HG02571 (cell line): ENCODE measurements at regions not wholly inside any gene's neighbourhood (a gene's known extent, or its start where the extent isn't known, plus 50 kb on each side); places are given as distances from the start of the nearest gene placed in this dataset.

ENCODE experiments used
- ATAC-seq: cut with Tn5 transposase; IDR thresholded peaks from one replicate; pipeline ENCODE4 v1.9.1; 2021; ENCODE audit warnings: mild to moderate bottlenecking, moderate library complexity; ENCODE audit not compliant: unreplicated experiment

DNA sequence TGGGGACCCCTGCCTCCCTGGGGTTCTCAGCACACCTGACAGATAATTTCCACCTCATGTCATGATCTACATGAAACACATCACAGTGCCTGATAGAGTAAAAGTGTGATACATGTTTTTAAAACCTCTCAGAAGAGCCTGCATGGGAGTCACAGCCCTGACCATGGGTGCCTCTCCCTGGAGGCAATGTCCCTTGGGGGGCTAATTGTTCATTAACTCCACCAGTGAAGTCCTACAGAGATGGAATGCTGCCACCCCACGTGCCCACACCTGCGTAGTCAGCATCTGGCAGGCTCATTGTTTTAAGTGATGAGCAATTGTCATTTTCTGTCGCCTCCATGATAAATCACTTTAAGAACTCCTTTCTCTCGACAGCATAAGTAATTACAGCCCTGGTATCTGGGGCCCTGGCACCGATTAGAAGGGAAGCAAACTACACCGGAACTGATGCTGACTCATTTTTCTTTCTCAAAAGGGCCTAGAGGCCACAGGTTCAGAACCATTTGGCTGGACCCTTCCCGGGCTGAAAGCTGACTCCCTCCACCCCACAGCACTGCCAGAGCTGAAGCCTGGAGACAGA, 109.6 kb upstream of the GJB5 start:
- no peak for ATAC-seq

DNA sequence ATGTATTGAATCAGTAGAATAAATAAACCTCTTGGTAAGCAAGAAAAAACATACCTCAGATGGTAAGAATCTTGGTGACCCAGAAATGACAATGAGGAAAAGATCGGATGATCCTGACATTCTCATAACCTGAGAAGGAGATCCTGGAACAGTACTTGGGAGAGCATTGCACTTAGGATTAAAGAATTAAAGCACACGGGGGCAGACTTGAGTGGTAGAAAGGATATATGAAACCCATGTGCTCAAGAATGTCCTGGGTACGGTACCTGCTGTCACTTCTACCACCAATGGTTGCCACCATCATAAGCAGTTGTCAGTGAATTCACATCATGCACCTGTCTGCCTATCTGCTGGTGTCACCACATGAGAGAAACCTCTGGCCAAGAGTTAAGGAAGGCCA, 108.9 kb upstream of the GJB5 start:
- no peak for ATAC-seq

DNA sequence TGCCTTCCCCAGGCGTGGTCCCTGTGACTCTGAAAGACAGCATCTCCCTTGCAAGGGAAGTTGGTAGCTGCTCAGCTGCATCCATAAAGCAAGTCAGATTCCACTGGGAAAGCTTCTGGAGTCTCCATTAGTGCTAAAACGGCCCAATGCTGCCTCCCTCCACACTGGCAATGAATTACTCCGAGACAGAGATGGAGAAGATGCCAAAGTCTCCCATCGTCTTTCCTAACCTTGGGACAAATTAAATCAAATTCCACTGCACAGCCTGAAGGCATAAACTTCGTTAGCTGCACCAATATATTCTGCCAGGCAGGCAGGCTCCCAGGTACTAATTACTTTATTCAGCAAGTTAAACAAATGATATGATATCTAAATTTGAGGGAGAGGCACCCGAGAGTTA, 106.3 kb upstream of the GJB5 start:
- no peak for ATAC-seq

DNA sequence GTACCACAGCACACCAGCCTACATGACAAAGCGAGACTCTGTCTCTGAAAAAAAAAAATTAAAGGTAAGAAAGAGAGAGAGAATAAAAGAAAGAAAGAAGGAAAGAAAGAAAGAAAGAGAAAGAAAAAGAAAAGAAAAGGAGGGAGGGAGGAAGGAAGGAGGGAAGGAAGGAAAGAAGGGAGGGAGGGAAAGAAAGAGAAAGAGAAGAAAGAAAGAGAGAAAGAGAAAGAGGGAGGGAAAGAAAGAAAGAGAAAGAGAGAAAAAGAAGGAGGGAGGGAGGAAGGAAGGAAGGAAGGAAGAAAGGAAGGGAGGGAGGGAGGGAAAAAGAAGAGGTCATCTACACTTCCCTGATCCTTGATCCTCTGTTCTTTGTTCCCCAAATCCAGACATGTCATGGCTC, 104.8 kb upstream of the GJB5 start:
- no peak for ATAC-seq

DNA sequence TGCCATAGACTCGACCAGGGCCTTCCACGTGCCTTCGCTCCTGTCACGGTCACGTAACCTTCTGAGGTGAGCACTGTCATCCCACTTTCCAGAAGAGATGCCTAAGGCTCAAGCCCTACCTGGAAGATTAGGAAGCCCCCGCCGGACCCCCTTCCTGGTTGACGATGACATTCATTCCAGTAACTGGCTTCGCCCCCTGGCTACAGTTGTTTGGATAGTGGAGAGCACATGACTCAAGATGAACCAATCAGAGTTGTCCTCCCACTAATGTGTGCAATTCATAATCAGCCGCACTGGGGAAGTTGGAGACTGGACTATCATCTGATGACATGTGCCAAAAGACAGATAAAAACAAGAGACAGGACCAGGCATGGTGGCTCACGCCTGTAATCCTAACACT, 104.0 kb upstream of the GJB5 start:
- no peak for ATAC-seq

DNA sequence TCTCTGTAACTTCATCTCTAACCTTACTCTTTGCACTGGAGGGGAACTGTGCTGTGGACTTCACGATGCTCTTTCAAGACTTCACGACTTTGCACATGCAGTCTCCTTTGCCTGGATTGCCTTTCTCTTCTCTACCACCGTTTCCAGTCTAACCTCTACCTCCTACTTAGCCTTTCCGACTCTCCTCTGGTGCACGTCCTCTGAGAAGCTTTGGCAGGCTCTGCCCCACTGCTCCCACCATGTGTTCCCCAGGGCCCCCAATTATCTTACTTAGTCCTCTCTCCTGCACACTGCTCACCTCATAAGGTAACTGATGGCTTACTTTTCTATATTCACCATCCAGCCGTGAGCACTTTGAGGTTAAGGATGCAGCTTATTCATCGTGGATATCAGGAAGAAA, 101.7 kb upstream of the GJB5 start:
- ATAC-seq, result no peak

DNA sequence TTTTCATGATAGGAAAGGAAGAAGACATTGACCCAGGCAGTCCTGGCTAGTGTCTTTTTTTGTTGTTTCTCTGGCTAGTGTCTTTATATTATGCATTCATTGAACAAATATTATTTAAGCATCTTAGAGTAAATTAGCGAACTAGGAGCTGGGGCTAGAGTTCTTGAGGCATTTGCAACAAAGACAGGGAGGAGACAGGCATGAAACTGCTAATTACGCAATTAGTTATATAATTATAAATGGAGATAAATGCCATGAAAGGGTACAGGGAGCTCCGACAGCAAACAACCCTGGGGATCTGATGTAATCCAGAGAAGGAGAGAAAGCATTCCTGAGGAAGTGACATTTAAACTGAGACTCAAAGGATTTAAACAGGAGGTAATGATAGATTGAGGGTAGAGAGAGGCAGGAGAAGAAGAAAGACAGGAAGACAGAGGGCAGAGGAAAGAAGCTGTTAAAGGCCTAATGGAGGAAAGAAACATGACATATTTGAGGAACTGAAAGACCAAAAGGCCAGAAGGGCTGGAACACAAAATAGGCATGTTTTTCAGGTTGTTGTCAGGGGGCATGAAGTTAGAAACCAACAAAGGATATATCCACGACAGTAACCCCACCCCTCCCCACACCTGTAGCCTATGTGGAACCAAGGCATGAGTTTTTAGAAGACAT, 99.5 kb upstream of the GJB5 start:
- ATAC-seq, result no peak

DNA sequence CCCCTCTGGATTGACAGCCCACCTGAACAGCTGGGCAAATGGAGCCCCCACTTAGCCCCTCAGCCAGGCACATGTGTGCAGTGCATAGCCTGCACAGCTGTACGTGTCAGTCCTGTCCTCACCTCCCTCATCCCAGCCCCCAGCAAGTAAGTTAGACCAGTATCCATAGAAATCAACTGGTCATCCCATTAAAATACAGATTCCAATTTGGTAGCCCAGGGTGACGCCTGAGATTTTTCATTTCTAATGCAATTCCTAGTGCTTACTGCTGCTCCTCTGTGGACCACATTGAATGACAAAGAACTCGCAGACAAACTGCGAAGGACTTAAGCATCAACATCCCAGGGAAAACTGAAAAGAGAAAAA, 99.0 kb upstream of the GJB5 start:
- ATAC-seq, result no peak

DNA sequence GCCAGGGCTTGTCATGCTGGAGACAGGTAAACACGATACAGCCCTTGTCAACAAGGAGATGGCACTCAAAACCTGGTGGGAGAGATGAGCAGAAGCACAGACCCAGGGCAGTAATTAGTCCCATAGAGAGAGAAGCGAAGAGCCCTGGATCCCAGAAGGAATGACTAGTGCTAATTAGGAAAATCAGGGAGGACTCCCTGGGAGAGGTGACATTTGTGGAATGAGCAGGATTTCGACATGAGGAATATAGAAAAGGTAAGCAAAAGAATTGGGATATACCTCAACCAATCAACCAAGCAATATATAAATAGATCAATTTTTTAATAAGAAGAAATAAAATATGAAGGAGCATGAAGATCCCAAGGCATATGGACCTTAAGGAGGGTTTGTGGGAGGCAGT, 98.5 kb upstream of the GJB5 start:
- ATAC-seq, result no peak

DNA sequence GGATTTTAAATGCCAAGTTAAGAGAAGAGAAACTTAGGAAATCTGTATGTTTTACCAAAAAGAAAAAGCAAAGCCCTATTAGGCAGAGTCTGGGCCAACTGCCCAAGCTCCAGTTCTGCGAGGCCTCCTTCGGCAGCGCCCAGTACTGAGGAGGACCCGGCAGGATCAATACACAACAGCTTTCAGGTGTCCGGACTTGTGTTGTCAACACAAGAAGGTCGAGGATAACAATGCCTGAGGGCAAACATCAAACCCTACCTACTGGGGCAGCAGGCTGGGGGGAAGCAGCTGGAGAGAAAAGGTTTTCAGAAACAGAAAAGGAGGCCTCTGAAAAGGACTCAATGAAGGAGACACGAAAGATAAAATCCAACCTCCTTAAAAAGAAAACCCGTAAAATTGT, 98.1 kb upstream of the GJB5 start:
- no peak for ATAC-seq

DNA sequence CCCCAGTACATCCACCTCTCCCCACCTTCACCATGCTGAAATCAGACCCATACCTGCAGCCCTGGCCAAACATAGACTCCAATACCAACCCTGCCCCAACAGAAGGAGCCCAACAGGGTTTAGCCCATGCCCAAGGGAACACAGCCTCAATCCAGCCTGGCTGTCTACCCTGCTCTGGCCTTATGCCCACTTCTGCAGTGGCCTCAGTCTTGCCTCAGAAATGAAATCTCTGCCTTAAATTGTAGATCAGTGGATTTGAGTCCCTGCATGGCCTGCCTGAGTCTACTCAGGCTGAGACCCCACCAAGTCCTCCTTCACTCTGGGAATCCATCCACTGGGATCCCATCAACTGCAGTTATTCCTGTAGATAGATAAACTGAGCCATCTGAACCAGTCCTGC, 97.6 kb upstream of the GJB5 start:
- no peak for ATAC-seq

DNA sequence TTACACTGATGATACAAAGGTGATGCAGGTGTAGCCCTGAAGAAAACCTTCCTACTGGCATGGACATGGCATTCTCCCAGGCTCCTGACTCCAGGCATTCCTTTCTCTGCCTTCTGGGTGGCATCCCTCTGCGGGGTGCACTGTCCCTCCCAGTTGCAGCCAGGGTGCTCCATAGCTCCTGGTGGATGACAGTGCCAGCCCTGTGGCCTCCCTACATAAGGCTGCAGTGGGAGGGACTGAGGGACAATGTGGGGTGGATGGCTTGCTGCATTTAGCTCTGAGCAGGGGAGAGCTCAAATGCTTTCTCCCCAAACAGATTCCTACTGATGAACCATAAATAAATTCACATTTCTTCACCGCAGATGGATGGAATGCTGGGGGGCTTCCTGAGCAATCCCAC, 97.0 kb upstream of the GJB5 start:
- no peak for ATAC-seq

DNA sequence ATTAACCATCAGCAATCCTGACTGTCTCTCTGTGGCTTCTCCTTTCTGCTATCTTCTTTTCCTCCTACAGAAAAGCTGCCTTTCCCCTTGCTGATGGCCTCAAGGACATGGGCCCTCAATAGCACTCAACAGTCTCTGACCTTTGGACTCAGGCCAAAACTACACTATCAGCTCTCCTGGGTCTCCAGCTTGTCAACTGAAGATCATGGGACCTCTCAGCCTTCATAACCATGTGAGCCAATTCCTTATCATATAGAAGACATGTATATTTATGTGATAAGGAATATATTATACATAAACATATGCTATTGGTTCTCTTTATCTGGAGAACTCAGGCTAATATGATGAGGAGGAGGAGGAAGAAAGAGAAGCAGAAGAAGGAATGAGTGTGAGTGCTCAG, 91.8 kb upstream of the GJB5 start:
- no peak for ATAC-seq

DNA sequence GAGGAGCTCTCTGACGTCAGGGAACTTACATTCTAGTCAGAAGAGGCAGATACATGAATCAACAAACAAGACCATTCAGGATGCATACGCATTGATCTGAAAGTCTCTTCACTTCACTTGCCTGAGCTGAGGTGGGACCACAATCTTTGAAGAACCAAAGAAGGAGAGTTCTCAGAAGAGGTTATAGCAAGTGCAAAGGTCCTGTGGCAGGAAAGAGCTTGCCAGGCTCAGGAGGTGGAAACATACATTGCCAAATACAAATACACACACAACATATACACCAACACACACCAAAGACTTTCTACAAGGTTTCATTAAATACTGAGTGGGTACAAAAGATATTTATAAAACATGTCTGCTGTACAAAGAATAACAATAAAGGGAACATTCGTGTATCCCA, 86.8 kb upstream of the GJB5 start:
- no peak for ATAC-seq

DNA sequence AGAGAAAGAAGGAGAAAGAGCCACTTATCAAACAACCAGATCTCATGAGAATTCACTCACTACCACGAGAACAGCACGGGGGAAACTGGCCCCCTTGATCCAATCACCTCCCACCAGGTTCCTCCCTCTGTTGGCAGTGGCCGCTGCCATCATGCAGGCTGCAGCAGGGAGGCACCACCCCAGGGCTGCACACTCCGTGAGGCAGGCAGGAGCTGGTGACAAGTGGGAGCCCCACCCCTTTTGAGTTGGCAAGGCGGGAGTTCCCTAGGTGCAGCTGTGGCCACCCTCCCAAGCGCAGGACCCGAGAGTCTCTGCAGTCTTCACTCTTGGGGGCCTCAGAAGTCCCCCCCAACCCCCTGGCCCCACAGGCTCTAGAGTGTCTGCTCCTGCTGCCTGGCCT, 83.9 kb upstream of the GJB5 start:
- no peak for ATAC-seq

DNA sequence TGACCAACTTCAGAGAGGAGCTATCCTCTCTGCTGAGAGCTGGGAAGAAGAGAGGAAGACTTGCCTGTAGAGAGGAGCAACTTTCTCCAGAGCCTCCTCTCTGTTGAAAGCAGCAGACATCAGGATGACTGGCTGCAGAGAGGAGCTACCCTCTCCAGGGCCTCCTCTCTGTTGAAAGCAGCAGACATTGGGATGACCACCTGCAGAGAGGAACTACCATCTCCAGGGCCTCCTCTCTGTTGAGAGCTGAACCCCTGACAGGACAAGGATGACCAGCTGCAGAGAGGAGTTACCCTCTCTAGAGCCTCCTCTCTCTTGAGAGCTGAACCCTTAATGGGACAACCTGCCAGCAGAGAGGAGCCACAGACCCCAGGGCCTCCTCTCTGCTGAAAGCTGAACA, 83.0 kb upstream of the GJB5 start:
- ATAC-seq, result no peak

DNA sequence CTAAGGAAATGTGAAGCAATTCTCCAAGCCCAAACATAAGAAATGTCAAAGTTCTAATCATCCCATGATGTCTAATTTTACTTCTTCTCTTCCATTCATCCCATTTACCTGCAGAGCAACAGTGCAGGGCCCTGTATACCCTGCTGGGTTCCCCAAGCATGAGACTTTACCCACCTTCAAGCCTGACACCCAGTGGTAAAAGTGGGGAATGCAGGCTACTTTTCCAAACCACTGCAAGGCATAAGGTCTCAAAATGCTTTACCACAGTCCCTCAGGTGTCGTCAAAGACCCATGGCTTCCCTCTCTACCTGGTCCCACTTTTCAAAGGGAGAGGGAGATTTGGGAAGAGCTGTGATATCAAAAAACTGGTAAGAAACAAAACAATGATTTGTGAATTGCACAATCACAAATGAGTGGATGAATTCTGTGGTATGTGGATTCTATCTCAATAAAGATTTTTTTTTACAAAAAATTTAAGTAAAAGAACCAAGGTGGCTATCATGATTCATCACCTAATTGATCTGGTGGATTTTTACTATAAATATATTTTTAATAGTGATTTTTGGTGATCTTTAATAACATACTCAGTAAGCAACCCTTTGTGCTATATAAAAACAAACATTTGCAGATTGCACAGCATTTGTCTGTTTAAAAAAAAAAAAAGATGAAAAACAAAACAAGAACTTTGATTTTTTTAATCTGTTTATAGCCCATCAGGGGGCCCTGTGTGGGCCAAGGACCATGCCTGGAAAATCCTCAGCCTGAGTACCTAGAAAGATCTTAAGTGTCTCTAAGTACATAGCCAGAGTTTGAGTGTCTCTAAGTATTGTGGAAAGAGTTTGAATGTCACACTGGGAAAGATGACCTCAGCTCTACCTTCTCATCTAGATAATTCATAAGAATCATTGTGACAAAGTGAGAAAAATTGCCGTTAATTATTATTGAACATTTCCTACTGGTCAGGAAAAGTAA, 73.1 kb upstream of the GJB5 start:
- no peak for ATAC-seq

DNA sequence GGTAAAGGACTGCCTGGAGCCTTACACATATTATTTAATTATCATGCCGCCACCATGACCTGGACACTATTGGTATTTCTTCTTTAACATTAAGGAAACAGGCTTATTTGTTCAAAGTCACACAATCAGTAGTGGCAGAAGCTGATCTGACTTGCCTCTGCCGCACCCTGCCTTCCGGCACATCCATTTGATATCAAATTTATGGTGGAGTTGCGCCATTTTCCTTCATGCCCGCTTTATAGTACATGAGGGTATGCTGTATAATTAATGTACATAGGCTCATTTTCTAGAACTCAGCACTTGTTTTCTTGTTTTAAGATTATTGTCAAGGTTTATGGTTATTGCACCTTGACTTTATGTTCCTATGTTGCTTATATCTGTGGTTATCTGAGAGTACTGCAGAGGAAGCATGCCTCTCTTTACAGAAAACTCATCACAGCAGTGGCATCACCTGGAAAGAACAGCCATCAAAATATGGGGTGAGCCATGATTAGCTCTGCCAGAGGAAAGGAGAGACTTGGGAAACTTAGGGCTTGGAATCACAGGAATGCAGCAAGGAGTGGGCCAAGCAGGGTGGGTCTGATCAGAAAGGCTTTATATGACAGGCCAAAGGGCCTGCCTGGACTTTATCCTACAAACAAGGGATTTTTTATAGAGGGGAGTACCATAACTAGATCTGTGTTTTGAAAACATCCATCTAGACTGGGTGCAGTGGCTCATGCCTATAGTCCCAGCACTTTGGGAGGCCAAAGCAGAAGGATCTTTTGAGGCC, 72.2 kb upstream of the GJB5 start:
- no peak for ATAC-seq

DNA sequence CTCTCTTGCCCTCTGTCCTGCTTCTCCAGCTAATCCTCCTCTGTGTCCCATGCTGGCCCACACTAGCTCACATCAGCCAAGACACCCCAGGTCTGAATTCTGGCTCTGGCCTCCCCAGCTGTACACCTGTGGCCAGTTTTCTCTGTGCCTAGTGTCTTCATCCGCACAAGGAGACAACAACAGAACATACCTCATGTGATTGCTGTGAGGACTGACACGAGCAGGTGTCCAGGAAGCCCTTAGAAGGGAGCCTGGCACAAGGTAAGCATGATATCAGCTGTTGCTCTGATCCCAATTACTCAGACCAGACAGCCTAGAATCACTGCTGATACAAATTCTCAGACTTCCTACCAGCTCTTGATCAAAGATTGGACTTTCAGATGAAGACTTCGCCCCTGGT, 71.2 kb upstream of the GJB5 start:
- no peak for ATAC-seq

DNA sequence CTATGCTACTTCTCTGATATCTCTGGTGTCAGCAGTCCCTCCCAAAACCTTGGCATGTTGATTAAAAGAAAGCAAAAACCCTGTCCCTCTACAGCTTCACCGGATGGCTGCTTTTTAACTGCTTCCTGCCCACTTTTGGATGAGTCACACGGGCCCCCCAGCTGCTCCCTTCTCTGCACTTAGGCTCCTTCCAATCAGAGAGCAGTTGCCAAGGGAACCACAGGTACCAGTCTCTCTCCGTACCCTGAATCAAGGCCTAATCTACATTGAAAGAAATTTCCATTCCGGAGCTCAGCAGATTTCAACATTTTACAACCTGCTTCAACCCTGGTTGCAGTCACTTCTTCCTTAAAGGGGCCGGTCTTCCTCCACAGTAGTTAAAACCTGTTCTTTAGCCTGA, 70.6 kb upstream of the GJB5 start:
- no peak for ATAC-seq

DNA sequence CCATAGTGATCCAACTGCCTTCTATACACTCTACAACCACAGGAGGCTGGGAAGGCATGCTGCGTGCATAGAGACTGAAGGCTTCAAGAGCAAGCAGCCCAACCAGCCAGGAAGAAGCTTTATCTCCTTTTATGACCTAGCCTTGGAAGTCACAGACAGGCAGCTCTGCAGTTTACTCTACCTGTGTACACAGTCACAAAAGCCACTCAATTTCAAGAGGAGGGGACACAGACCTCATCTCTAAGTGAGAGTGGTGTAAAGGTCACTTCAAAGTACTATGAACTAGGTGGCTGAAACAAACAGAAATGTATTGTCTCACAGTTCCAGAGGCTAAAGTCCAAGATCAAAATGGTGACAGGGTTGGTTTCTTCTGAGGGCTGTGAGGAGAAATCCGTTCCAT, 69.6 kb upstream of the GJB5 start:
- no peak for ATAC-seq
